K562 (cell line): ENCODE measurements at regions not wholly inside any gene's neighbourhood (a gene's known extent, or its start where the extent isn't known, plus 50 kb on each side); places are given as distances from the start of the nearest gene placed in this dataset.

Source experiments
- ATAC-seq: fragments of 200-7000 bp; cut with Tn5 transposase; 3 replicates; pipeline ENCODE4 v1.9.1; 2020; ENCODE audit warnings: moderate library complexity
- BruUV-seq: library from RNA; stranded (reverse); fragments of 400-500 nt; replicated peaks from 2 replicates; lab custom pipeline; 2021; lab: Mats Ljungman, UMichigan
- CTCF ChIA-PET: fragments of 300-600 bp; formaldehyde crosslinking; extraction: SDS; loops from one replicate; lab custom pipeline; 2021; ENCODE audit warnings: low intra/inter-chr PET ratio; lab: Yijun Ruan, JAX
- POLR2A ChIA-PET: fragments of 300-600, 350-650 bp; sonication (Branson Sonifier 250); formaldehyde crosslinking; extraction: SDS; loops from one replicate; lab custom pipeline; 2021; ENCODE audit warnings: antibody characterized with exemption, inconsistent platforms; lab: Yijun Ruan, JAX
- DNase-seq, 4 experiments: peaks; one replicate each; pipeline versions ENCODE4 v3.0.0 to v3.0.0-alpha.2; 2011 to 2018; ENCODE audit warnings: low spot score in 3 of 4, mixed read lengths in 3 of 4; ENCODE audit errors: extremely low read depth in 1 of 4
- FAIRE-seq: peaks from 2 replicates; lab custom pipeline; 2011; peaks lifted over from hg19 to GRCh38; lab: Jason Lieb, UNC
- H2AFZ ChIP-seq: 2 replicates; pipeline ENCODE4 v1.6.0; 2011; ENCODE audit warnings: low read depth, low read length, control low read depth, inconsistent platforms
- H3K27ac ChIP-seq: fragments of 200-600 bp; 3 replicates; pipeline ENCODE4 v1.8.0; 2011; ENCODE audit warnings: low read depth, mild to moderate bottlenecking, control low read depth, inconsistent platforms, low read length, moderate library complexity, mixed read lengths; ENCODE audit errors: extremely low read depth
- H3K27me3 ChIP-seq, 2 experiments: fragments of 300-600 bp in 1 of 2; 2 replicates in 1 of 2; 3 replicates in 1 of 2; pipeline versions ENCODE4 v1.6.0 to v1.8.0; 2011; ENCODE audit warnings: inconsistent platforms in 2 of 2, low read length in 2 of 2, mild to moderate bottlenecking in 1 of 2, mixed read lengths in 1 of 2, moderate library complexity in 1 of 2; ENCODE audit not compliant: control insufficient read depth in 2 of 2, insufficient read depth in 2 of 2
- H3K36me3 ChIP-seq: fragments of 300-600 bp; 3 replicates; pipeline ENCODE4 v1.8.0; 2011; ENCODE audit warnings: mild to moderate bottlenecking, low read length, inconsistent platforms; ENCODE audit not compliant: control insufficient read depth, insufficient read depth
- H3K4me1 ChIP-seq, 2 experiments: fragments of 200-600 bp in 1 of 2; replicated peaks in 1 of 2; 2 replicates in 1 of 2; 3 replicates in 1 of 2; pipeline versions ENCODE4 v1.5.1 to v1.8.0; 2011; ENCODE audit warnings: inconsistent platforms in 2 of 2, low read length in 2 of 2, mild to moderate bottlenecking in 1 of 2, mixed read lengths in 1 of 2, moderate library complexity in 1 of 2; ENCODE audit not compliant: control insufficient read depth in 2 of 2, insufficient read depth in 2 of 2
- H3K4me2 ChIP-seq: 2 replicates; pipeline ENCODE4 v1.6.1; 2011; ENCODE audit warnings: low read length, control low read depth, inconsistent platforms, mixed read lengths; ENCODE audit not compliant: insufficient read depth
- H3K4me3 ChIP-seq: fragments of 200-600 bp; sonication (generic), shearing (Covaris generic); 2 replicates; pipeline ENCODE4 v1.5.1; 2016; ENCODE audit warnings: control low read depth, inconsistent platforms
- H3K79me2 ChIP-seq: fragments of 200-600 bp; 3 replicates; pipeline ENCODE4 v1.8.0; 2011; ENCODE audit warnings: low read length, inconsistent platforms; ENCODE audit not compliant: control insufficient read depth, insufficient read depth
- H3K9ac ChIP-seq, 2 experiments: 2 replicates each; pipeline versions ENCODE4 v1.6.0 to v1.6.1; 2011; ENCODE audit warnings: low read depth in 2 of 2, low read length in 2 of 2, control low read depth in 1 of 2, inconsistent platforms in 1 of 2, mild to moderate bottlenecking in 1 of 2, mixed read lengths in 1 of 2; ENCODE audit not compliant: insufficient read depth in 1 of 2
- H3K9me1 ChIP-seq: one replicate; pipeline ENCODE4 v1.6.0; 2011; ENCODE audit warnings: inconsistent platforms, mild to moderate bottlenecking, low read length, moderate library complexity; ENCODE audit not compliant: control insufficient read depth, insufficient read depth
- H3K9me3 ChIP-seq: replicated peaks from 2 replicates; pipeline ENCODE4 v1.5.1; 2011; ENCODE audit warnings: low read depth, low read length, inconsistent platforms; ENCODE audit not compliant: control insufficient read depth, insufficient read depth
- H4K20me1 ChIP-seq: replicated peaks from 2 replicates; pipeline ENCODE4 v1.6.1; 2011; ENCODE audit warnings: low read length, inconsistent platforms, mixed read lengths; ENCODE audit not compliant: control insufficient read depth, insufficient read depth
- CBFA2T3 ChIP-seq: fragments of 450-650 bp; IDR thresholded peaks from 2 replicates; pipeline ENCODE4 v1.6.1; 2017
- CBFB ChIP-seq: sonication (generic); formaldehyde crosslinking; IDR thresholded peaks from 2 replicates; pipeline ENCODE4 v1.4.0; 2020; ENCODE audit warnings: mild to moderate bottlenecking, missing genetic modification reagents
- DNMT1 ChIP-seq: fragments of 450-650 bp; IDR thresholded peaks from 2 replicates; pipeline ENCODE4 v1.6.1; 2016; ENCODE audit warnings: antibody characterized with exemption, mild to moderate bottlenecking
- FOXJ2 ChIP-seq: fragments of 200-800 bp; sonication (Bioruptor generic); IDR thresholded peaks from 2 replicates; pipeline ENCODE4 v1.6.1; 2016; ENCODE audit warnings: missing genetic modification characterization, missing compliant biosample characterization
- GATAD2A ChIP-seq: fragments of 450-650 bp; IDR thresholded peaks from 2 replicates; pipeline ENCODE4 v1.6.1; 2017
- JUND ChIP-seq, 2 experiments: IDR thresholded peaks; 2 replicates in 1 of 2; 3 replicates in 1 of 2; pipeline ENCODE4 v1.6.1; 2011; ENCODE audit warnings: borderline replicate concordance in 2 of 2, low read depth in 2 of 2, low read length in 2 of 2, improper control_type of control experiment in 1 of 2, missing biosample characterization in 1 of 2, missing genetic modification characterization in 1 of 2, missing genetic modification reagents in 1 of 2
- MBD2 ChIP-seq: sonication (generic); IDR thresholded peaks from 2 replicates; pipeline ENCODE4 v1.6.1; 2016; ENCODE audit warnings: low read depth, borderline replicate concordance
- MTA1 ChIP-seq: fragments of 450-650 bp; IDR thresholded peaks from 2 replicates; pipeline ENCODE4 v1.6.1; 2017; ENCODE audit warnings: borderline replicate concordance
- SMARCB1 ChIP-seq: IDR thresholded peaks from 2 replicates; pipeline ENCODE4 v1.6.1; 2011; ENCODE audit warnings: improper control_type of control experiment, low read depth; ENCODE audit not compliant: insufficient read length
- SMC3 ChIP-seq: conservative IDR thresholded peaks from 2 replicates; pipeline ENCODE4 v1.6.1; 2011; ENCODE audit warnings: low read depth, low read length, improper control_type of control experiment; ENCODE audit not compliant: insufficient read depth
- SP1 ChIP-seq: sonication (generic); formaldehyde crosslinking; IDR thresholded peaks from 2 replicates; pipeline ENCODE4 v1.8.1; 2022; ENCODE audit warnings: mild to moderate bottlenecking, missing genetic modification reagents
- TARDBP ChIP-seq: fragments of 450-650 bp; IDR thresholded peaks from 2 replicates; pipeline ENCODE4 v1.6.1; 2016
- TBP ChIP-seq: optimal IDR thresholded peaks from 2 replicates; pipeline ENCODE3; 2011; ENCODE audit warnings: low read depth, low read length, improper control_type of control experiment
- ZNF551 ChIP-seq: fragments of 250-450 bp; sonication (Bioruptor Pico); IDR thresholded peaks from 2 replicates; pipeline ENCODE4 v1.5.0; 2021; ENCODE audit warnings: mild to moderate bottlenecking, moderate library complexity
- ZNF57 ChIP-seq: fragments of 450-650 bp; formaldehyde crosslinking; IDR thresholded peaks from 2 replicates; pipeline ENCODE4 v1.4.0; 2020; ENCODE audit warnings: mild to moderate bottlenecking, moderate library complexity
- ZNF764 ChIP-seq: fragments of 250-450 bp; sonication (Bioruptor Pico); IDR thresholded peaks from 2 replicates; pipeline ENCODE4 v1.4.0; 2020; ENCODE audit warnings: low read depth, mild to moderate bottlenecking, moderate library complexity
- whole genome bisulfite sequencing: fragments of 100-300 bp; shearing (Covaris generic); methylation state at CpG from one replicate; pipeline ENCODE4 v1.1.6; 2016; ENCODE audit warnings: low coverage, mixed read lengths; ENCODE audit not compliant: insufficient coverage; ENCODE audit errors: missing lambda C conversion rate; 5-methylcytosine and 5-hydroxymethylcytosine counted together
- in situ Hi-C: fragments of 300-500 bp; cut with MboI; formaldehyde crosslinking; loops from 4 replicates; pipeline ENCODE4 v1.15.0; 2018; ENCODE audit warnings: inconsistent platforms, mixed read lengths
- intact Hi-C: fragments of 100-400 bp; cut with micrococcal nuclease; formaldehyde crosslinking; loops from 2 replicates; pipeline ENCODE4 v1.14.2; 2022
- TF ChIP-seq, protein P1 (sequence below): fragments of 450-650 bp; conservative IDR thresholded peaks from 2 replicates; pipeline ENCODE4 v1.6.1; 2016; ENCODE audit warnings: missing genetic modification characterization, low read depth, mild to moderate bottlenecking, missing compliant biosample characterization, moderate library complexity
- TF ChIP-seq, protein P2 (sequence below): IDR thresholded peaks from 3 replicates; pipeline ENCODE4 v1.6.1; 2011; ENCODE audit warnings: borderline replicate concordance, mild to moderate bottlenecking, moderate library complexity; ENCODE audit not compliant: insufficient read length; ENCODE audit errors: extremely low read depth
- TF ChIP-seq, protein P3 (sequence below): fragments of 450-650 bp; IDR thresholded peaks from 2 replicates; pipeline ENCODE4 v1.6.1; 2017; ENCODE audit warnings: mild to moderate bottlenecking, moderate library complexity

GRCh38 chr6:44527181-44527580, 139.7 kb downstream of the CDC5L start:
- no peaks in the 10 kb centered on the region for H3K9me3 ChIP-seq
- TF ChIP-seq JUND (IDR thresholded peaks at IDR 0.05; ENCODE audit: borderline replicate concordance, low read depth, low read length) (no peak), JUND (tag; IDR thresholded peaks at IDR 0.05; ENCODE audit: borderline replicate concordance, low read depth, low read length) (no peak), MBD2 (no peak), ZNF764 (CRISPR knock-in tag) (no peak), FOXJ2 (tag) (no peak), MTA1 (no peak), TBP (no peak), ZNF551 (CRISPR knock-in tag) (no peak), CBFA2T3 (no peak), GATAD2A (no peak), TARDBP (no peak), SMARCB1 (no peak), DNMT1 (no peak), CBFB (CRISPR knock-in tag) (no peak), SP1 (CRISPR knock-in tag) (no peak), ZNF57 (no peak), SMC3 (no peak)
- TF ChIP-seq, protein P1, sequence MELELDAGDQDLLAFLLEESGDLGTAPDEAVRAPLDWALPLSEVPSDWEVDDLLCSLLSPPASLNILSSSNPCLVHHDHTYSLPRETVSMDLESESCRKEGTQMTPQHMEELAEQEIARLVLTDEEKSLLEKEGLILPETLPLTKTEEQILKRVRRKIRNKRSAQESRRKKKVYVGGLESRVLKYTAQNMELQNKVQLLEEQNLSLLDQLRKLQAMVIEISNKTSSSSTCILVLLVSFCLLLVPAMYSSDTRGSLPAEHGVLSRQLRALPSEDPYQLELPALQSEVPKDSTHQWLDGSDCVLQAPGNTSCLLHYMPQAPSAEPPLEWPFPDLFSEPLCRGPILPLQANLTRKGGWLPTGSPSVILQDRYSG (tag), result no peak
- TF ChIP-seq, protein P2, sequence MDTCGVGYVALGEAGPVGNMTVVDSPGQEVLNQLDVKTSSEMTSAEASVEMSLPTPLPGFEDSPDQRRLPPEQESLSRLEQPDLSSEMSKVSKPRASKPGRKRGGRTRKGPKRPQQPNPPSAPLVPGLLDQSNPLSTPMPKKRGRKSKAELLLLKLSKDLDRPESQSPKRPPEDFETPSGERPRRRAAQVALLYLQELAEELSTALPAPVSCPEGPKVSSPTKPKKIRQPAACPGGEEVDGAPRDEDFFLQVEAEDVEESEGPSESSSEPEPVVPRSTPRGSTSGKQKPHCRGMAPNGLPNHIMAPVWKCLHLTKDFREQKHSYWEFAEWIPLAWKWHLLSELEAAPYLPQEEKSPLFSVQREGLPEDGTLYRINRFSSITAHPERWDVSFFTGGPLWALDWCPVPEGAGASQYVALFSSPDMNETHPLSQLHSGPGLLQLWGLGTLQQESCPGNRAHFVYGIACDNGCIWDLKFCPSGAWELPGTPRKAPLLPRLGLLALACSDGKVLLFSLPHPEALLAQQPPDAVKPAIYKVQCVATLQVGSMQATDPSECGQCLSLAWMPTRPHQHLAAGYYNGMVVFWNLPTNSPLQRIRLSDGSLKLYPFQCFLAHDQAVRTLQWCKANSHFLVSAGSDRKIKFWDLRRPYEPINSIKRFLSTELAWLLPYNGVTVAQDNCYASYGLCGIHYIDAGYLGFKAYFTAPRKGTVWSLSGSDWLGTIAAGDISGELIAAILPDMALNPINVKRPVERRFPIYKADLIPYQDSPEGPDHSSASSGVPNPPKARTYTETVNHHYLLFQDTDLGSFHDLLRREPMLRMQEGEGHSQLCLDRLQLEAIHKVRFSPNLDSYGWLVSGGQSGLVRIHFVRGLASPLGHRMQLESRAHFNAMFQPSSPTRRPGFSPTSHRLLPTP, result no peak
- TF ChIP-seq, protein P3, sequence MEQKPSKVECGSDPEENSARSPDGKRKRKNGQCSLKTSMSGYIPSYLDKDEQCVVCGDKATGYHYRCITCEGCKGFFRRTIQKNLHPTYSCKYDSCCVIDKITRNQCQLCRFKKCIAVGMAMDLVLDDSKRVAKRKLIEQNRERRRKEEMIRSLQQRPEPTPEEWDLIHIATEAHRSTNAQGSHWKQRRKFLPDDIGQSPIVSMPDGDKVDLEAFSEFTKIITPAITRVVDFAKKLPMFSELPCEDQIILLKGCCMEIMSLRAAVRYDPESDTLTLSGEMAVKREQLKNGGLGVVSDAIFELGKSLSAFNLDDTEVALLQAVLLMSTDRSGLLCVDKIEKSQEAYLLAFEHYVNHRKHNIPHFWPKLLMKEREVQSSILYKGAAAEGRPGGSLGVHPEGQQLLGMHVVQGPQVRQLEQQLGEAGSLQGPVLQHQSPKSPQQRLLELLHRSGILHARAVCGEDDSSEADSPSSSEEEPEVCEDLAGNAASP, result no peak
- H3K9me1 ChIP-seq, result no peaks in the 10 kb centered on the region
- no peaks in the 10 kb centered on the region for H3K36me3 ChIP-seq
- H3K4me1 ChIP-seq, result peaks cover 0 to 3% of the 10 kb centered on the region in 2 experiments; a peak in 1 of 5 replicates
- intact Hi-C loops, result no loop called here
- DNase-seq (no peak), FAIRE-seq (no peak), ATAC-seq (no peak)
- peaks cover 11% of the 10 kb centered on the region; the same call in 1 of the 2 replicates for H4K20me1 ChIP-seq
- in situ Hi-C loops, result no loop called here
- no peak overlapping the region for H3K4me3 ChIP-seq
- WGBS, result 0% methylated on average over 6 of the region's 6 CpGs
- no peak overlapping the region for H3K4me2 ChIP-seq
- no peak overlapping the region for H3K9ac ChIP-seq
- peaks cover 16 to 70% of the 10 kb centered on the region in 2 experiments; a peak in 3 of 5 replicates for H3K27me3 ChIP-seq
- no peaks in the 10 kb centered on the region for H3K79me2 ChIP-seq
- H3K27ac ChIP-seq, result no peak overlapping the region
- H2AFZ ChIP-seq, result no peak overlapping the region
- BruUV-seq, result no TSS peak
- CTCF ChIA-PET, result no interaction called here
- POLR2A ChIA-PET, result no interaction called here
